GM23248 (cell line): ENCODE measurements at regions not wholly inside any gene's neighbourhood (a gene's known extent, or its start where the extent isn't known, plus 50 kb on each side); places are given as distances from the start of the nearest gene placed in this dataset.
"Not testable (repeated sequence)": the region's sequence is repeated elsewhere in the genome, so short reads cannot be mapped to it uniquely, and the experiment has no call there.

Source experiments
- DNase-seq: peaks from one replicate; pipeline ENCODE4 v3.0.0-alpha.2; 2015
- H2AFZ ChIP-seq: fragments of 200-600 bp; sonication (generic); 2 replicates; pipeline ENCODE4 v1.6.1; 2016; ENCODE audit warnings: antibody characterized with exemption
- H3F3A ChIP-seq: fragments of 200-600 bp; sonication (generic); 2 replicates; pipeline ENCODE4 v1.6.1; 2016; ENCODE audit warnings: mild to moderate bottlenecking, antibody characterized with exemption, mixed run types; ENCODE audit not compliant: insufficient read depth
- H3K27ac ChIP-seq: fragments of 200-600 bp; sonication (generic); 2 replicates; pipeline ENCODE4 v1.5.1; 2016; ENCODE audit warnings: mild to moderate bottlenecking
- H3K27me3 ChIP-seq: fragments of 200-600 bp; sonication (generic); replicated peaks from 2 replicates; pipeline ENCODE4 v1.6.1; 2016; ENCODE audit warnings: mild to moderate bottlenecking; ENCODE audit not compliant: insufficient read depth
- H3K36me3 ChIP-seq: fragments of 200-600 bp; sonication (generic); 2 replicates; pipeline ENCODE4 v1.6.1; 2016; ENCODE audit warnings: low read depth, mild to moderate bottlenecking
- H3K4me1 ChIP-seq: fragments of 200-600 bp; sonication (generic); 2 replicates; pipeline ENCODE4 v1.6.1; 2016; ENCODE audit warnings: mild to moderate bottlenecking; ENCODE audit not compliant: insufficient read depth
- H3K4me2 ChIP-seq: fragments of 200-600 bp; sonication (generic); one replicate; pipeline ENCODE4 v1.6.1; 2016; ENCODE audit warnings: mild to moderate bottlenecking; ENCODE audit not compliant: unreplicated experiment
- H3K4me3 ChIP-seq: fragments of 200-600 bp; sonication (generic); 2 replicates; pipeline ENCODE4 v1.5.1; 2016; ENCODE audit warnings: mild to moderate bottlenecking
- H3K79me2 ChIP-seq: fragments of 200-600 bp; sonication (generic); 2 replicates; pipeline ENCODE4 v1.6.1; 2016; ENCODE audit warnings: mild to moderate bottlenecking; ENCODE audit not compliant: insufficient read depth
- H3K9ac ChIP-seq: fragments of 200-600 bp; sonication (generic); 2 replicates; pipeline ENCODE4 v1.6.1; 2016; ENCODE audit warnings: mild to moderate bottlenecking
- H3K9me2 ChIP-seq: fragments of 200-600 bp; sonication (generic); 2 replicates; pipeline ENCODE4 v1.6.1; 2016; ENCODE audit warnings: mixed run types, mild to moderate bottlenecking, moderate library complexity; ENCODE audit not compliant: insufficient read depth
- H3K9me3 ChIP-seq: fragments of 200-600 bp; sonication (generic); one replicate; pipeline ENCODE4 v1.6.1; 2017; ENCODE audit warnings: low read depth
- H4K20me1 ChIP-seq: fragments of 200-600 bp; sonication (generic); 2 replicates; pipeline ENCODE4 v1.6.0; 2016; ENCODE audit not compliant: insufficient read depth
- EZH2 ChIP-seq: fragments of 200-600 bp; sonication (generic); IDR thresholded peaks from 2 replicates; pipeline ENCODE4 v1.6.1; 2018; ENCODE audit warnings: antibody characterized with exemption, mild to moderate bottlenecking; ENCODE audit not compliant: insufficient read depth, poor library complexity, severe bottlenecking
- EZH2phosphoT487 ChIP-seq: fragments of 200-600 bp; sonication (generic); IDR thresholded peaks from 2 replicates; pipeline ENCODE4 v1.6.1; 2018; ENCODE audit warnings: antibody characterized with exemption, moderate library complexity, mild to moderate bottlenecking, low read depth; ENCODE audit not compliant: insufficient read depth
- WGBS, 2 experiments: methylation state at CpG; one replicate each; pipeline ENCODE4 v1.1.6; 2015 to 2017; ENCODE audit warnings: low lambda C conversion rate in 2 of 2, low coverage in 1 of 2; ENCODE audit errors: missing lambda C conversion rate in 2 of 2; 5-methylcytosine and 5-hydroxymethylcytosine counted together
- in situ Hi-C: fragments of 300-500 bp; cut with MboI; formaldehyde crosslinking; loops from 2 replicates; pipeline ENCODE4 v1.15.0; 2020

DNA sequence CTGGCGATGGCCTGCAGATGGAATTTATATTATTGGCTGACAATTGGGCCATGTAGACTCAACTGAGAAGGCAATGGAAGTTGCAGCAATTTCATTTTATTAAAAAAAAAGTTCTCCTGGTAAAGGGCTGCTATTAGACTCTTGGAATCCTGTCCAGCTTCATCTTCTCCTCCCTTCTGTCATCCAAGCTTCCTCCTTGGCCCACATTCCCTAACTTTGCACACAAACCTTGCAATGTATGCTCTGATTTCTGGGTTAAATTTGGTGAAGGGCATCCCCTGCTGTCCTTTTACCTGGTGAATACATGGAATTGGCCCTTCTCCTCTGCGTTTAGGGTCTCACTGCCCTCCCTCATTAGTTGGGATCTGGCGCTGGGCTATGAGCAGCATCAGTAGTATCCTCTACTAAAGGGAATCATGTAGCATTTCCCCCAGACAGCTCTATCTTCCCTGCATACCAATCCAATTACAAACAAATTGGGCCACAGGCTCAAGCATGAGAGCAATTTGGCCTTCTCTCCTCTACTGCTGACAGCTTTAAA lies 336.9 kb downstream of the BMP4 start:
- Histone ChIP-seq H2AFZ (no peak overlapping the region), H3K9me3 (no peaks in the 10 kb centered on the region), H3K27me3 (peaks cover 5% of the 10 kb centered on the region), H3K36me3 (no peaks in the 10 kb centered on the region), H3K4me3 (no peak overlapping the region), H3K4me1 (peaks cover 8% of the 10 kb centered on the region; the same call in 1 of the 2 replicates), H3K9ac (no peak overlapping the region), H3K27ac (no peak overlapping the region), H3K79me2 (no peaks in the 10 kb centered on the region), H4K20me1 (no peaks in the 10 kb centered on the region), H3K9me2 (no peaks in the 10 kb centered on the region), H3K4me2 (peak overlapping the region; percentile 13), H3F3A (0 out of 2 replicates have a peak, but pooled peaks cover 6% of the 10 kb centered on the region)
- WGBS, 2 experiments, result 6 to 12% methylated on average over 3 of the region's 3 CpGs
- TF ChIP-seq EZH2phosphoT487, result no peak
- TF ChIP-seq EZH2, result no peak
- in situ Hi-C loops, result no loop called here
- peak; percentile 66 for DNase-seq

DNA sequence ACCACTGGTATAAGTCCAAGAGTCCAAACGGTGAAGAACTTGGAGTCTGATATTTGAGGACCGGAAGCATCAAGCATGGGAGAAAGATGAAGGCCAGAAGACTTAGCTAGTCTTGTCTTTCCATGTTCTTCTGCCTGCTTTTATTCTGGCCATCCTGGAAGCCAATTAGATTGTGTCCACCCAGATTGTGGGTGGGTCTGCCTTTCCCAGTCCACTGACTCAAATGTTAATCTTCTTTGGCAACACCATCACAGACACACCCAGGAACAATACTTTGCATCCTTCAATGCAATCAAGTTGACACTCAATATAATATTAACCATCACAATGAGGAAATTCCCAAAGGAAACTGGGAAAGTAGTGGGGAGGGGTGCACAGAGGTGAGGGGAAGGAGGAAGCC lies 340.1 kb downstream of the BMP4 start:
- H3K36me3 ChIP-seq, H3K4me2 ChIP-seq, H2AFZ ChIP-seq, H3K27me3 ChIP-seq, in situ Hi-C loops, H4K20me1 ChIP-seq, H3K27ac ChIP-seq, DNase-seq, H3K9ac ChIP-seq, H3K4me3 ChIP-seq, H3K9me2 ChIP-seq, H3K9me3 ChIP-seq, H3F3A ChIP-seq, H3K4me1 ChIP-seq, H3K79me2 ChIP-seq: not testable (repeated sequence)
- 62 to 69% methylated on average over 2 of the region's 2 CpGs for WGBS, 2 experiments

DNA sequence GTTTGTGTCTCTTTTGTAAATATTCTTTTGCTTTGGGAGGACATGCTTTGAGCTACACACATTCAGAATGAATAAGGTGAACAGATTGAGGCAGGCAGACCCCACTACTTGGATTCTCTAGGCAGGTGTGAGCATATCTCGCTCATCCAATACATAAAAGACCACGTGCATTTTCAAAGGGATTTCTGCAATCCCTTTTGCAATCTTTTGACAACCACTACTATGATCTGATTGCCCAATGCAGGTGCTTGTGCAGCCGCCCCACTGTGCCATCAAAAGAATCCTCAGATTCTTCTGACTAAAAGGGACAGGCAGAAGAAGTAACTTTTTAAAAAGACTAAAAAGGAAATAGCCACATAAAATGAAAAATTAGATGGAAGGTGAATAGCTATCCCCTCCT lies 341.4 kb downstream of the BMP4 start:
- Histone ChIP-seq H3F3A (0 out of 2 replicates have a peak, but pooled peaks cover 5% of the 10 kb centered on the region), H3K4me2 (no peak overlapping the region), H3K36me3 (no peaks in the 10 kb centered on the region), H3K9ac (no peak overlapping the region), H3K4me3 (no peak overlapping the region), H4K20me1 (no peaks in the 10 kb centered on the region), H2AFZ (no peak overlapping the region), H3K27ac (no peak overlapping the region), H3K4me1 (peaks cover 8% of the 10 kb centered on the region; the same call in 1 of the 2 replicates), H3K27me3 (peaks cover 3% of the 10 kb centered on the region), H3K9me3 (no peaks in the 10 kb centered on the region), H3K79me2 (no peaks in the 10 kb centered on the region), H3K9me2 (no peaks in the 10 kb centered on the region)
- no peak for TF ChIP-seq EZH2
- TF ChIP-seq EZH2phosphoT487, result no peak
- WGBS, 2 experiments, result 40% methylated on average over 3 of the region's 3 CpGs
- DNase-seq, result no peak
- in situ Hi-C loops, result no loop called here

DNA sequence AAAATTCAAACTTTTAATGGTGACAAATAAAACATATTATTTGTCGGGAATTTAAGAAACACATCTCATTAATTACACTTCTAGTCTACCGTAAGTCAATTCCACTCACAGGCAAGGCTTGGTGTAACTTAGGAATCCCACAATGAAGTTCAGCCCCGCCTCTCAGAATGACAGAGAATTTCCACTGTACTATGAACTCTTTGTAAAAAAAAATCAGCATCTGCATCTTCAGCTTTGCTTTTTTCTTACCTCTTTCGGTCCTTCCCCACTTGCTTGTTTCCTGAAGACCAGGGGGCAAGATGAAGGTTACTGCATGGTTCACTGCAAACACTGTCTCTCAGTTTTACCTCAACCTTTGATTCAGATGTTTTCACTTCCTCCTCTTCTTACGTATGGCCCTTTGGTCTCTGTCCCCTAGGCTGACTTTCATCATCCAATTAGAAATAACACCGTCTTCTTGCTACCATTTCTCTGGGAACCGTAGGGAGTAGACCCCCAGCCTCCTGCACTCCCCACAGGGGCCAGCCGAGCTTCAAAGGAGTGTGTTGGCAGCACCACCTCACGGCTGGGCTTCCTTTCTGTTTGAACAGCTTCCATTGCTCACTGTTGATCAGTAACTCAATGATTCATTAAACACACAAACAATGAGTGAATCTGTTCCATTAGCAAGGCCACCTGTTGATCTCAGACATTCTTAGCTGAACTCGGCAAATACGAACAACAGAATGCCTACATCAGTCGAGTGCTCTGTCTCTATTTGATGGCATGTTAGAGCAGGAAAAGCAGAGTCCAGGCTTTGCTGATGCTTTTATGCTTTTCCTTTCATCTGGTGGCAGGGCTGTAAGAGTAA lies 343.0 kb downstream of the BMP4 start:
- no peaks in the 10 kb centered on the region for H3K79me2 ChIP-seq
- no peak overlapping the region for H2AFZ ChIP-seq
- H3K9me3 ChIP-seq, result no peaks in the 10 kb centered on the region
- H3K27ac ChIP-seq, result no peak overlapping the region
- no peaks in the 10 kb centered on the region for H3K4me1 ChIP-seq
- H3K9me2 ChIP-seq, result no peaks in the 10 kb centered on the region
- no peaks in the 10 kb centered on the region for H3K36me3 ChIP-seq
- 66% methylated on average over 12 of the region's 12 CpGs for WGBS, 2 experiments
- H3K4me3 ChIP-seq, result no peak overlapping the region
- H3F3A ChIP-seq, result no peaks in the 10 kb centered on the region
- peaks cover 3% of the 10 kb centered on the region for H3K27me3 ChIP-seq
- no peak overlapping the region for H3K4me2 ChIP-seq
- H4K20me1 ChIP-seq, result no peaks in the 10 kb centered on the region
- in situ Hi-C loops, result no loop called here
- no peak for DNase-seq
- TF ChIP-seq EZH2phosphoT487, result no peak
- no peak for TF ChIP-seq EZH2
- no peak overlapping the region for H3K9ac ChIP-seq

DNA sequence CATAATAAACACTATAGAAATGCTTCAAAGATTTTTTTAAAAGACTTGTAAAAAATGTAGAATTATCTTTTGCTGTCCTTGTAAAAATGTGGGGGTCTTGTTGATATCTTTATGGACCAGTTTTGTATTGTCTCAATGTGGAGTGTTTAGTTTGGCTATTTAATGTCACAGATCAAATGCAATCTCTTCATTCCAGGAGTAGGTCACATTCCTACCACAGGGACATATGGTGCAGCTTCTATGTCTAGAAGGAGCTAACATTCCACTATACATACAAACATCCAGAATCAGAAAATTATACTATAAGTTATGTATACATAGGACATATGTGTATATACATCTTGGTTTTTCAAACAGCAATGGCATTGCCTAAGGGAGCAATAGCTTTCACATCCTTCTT lies 345.7 kb downstream of the BMP4 start:
- TF ChIP-seq EZH2 (no peak), EZH2phosphoT487 (no peak)
- Histone ChIP-seq H3F3A (no peaks in the 10 kb centered on the region), H3K4me1 (no peaks in the 10 kb centered on the region), H3K9me2 (no peaks in the 10 kb centered on the region), H2AFZ (no peak overlapping the region), H3K9me3 (no peaks in the 10 kb centered on the region), H4K20me1 (no peaks in the 10 kb centered on the region), H3K4me3 (no peak overlapping the region), H3K36me3 (no peaks in the 10 kb centered on the region), H3K27ac (no peak overlapping the region), H3K27me3 (peaks cover 3% of the 10 kb centered on the region), H3K79me2 (no peaks in the 10 kb centered on the region), H3K4me2 (no peak overlapping the region), H3K9ac (no peak overlapping the region)
- no peak for DNase-seq
- in situ Hi-C loops, result no loop called here
